MCF 10A (cell line): ENCODE measurements at regions not wholly inside any gene's neighbourhood (a gene's known extent, or its start where the extent isn't known, plus 50 kb on each side); places are given as distances from the start of the nearest gene placed in this dataset.

Source experiments
- BruUV-seq: library from RNA; stranded (reverse); fragments of 400-500 nt; replicated peaks from 2 replicates; lab custom pipeline; 2021; lab: Mats Ljungman, UMichigan
- CTCF ChIA-PET: fragments of 300-600 bp; sonication (Branson Sonifier 250); formaldehyde crosslinking; extraction: SDS; loops from one replicate; lab custom pipeline; 2021; ENCODE audit warnings: antibody characterized with exemption, inconsistent platforms; lab: Yijun Ruan, JAX
- POLR2A ChIA-PET: fragments of 300-600, 350-650 bp; sonication (Branson Sonifier 250); formaldehyde crosslinking; extraction: SDS; loops from one replicate; lab custom pipeline; 2020; ENCODE audit warnings: antibody characterized with exemption, inconsistent platforms; lab: Yijun Ruan, JAX
- DNase-seq: peaks from one replicate; pipeline ENCODE4 v3.0.0-alpha.2; 2018; ENCODE audit not compliant: unreplicated experiment
- H3K27ac Mint-ChIP-seq: one replicate; pipeline ENCODE4 v1.8.0; 2022; ENCODE audit warnings: mild to moderate bottlenecking, low read depth, mixed read lengths; ENCODE audit not compliant: unreplicated experiment
- H3K27me3 Mint-ChIP-seq: one replicate; pipeline ENCODE4 v1.8.0; 2022; ENCODE audit warnings: mixed read lengths; ENCODE audit not compliant: insufficient read depth, unreplicated experiment
- H3K36me3 Mint-ChIP-seq: one replicate; pipeline ENCODE4 v1.8.0; 2022; ENCODE audit warnings: mild to moderate bottlenecking, moderate library complexity, mixed read lengths; ENCODE audit not compliant: insufficient read depth, unreplicated experiment
- H3K4me1 Mint-ChIP-seq: one replicate; pipeline ENCODE4 v1.8.0; 2022; ENCODE audit warnings: mixed read lengths; ENCODE audit not compliant: insufficient read depth, unreplicated experiment
- H3K4me3 Mint-ChIP-seq: one replicate; pipeline ENCODE4 v1.8.0; 2022; ENCODE audit warnings: mild to moderate bottlenecking, moderate library complexity, mixed read lengths; ENCODE audit not compliant: unreplicated experiment
- H3K9me3 Mint-ChIP-seq: one replicate; pipeline ENCODE4 v1.8.0; 2022; ENCODE audit warnings: mixed read lengths; ENCODE audit not compliant: unreplicated experiment
- CTCF ChIP-seq: fragments of 200-600 bp; IDR thresholded peaks from one replicate; pipeline ENCODE4 v1.8.0; 2022; ENCODE audit warnings: antibody characterized with exemption, mild to moderate bottlenecking; ENCODE audit not compliant: unreplicated experiment
- intact Hi-C: fragments of 100-400 bp; cut with micrococcal nuclease; formaldehyde crosslinking; loops from 2 replicates; pipeline ENCODE4 v1.14.1; 2022

GRCh38 chr9:118189615-118190014, 485.4 kb downstream of the TLR4 start:
- H3K4me3 Mint-ChIP-seq: no peak overlapping the region
- no peak for DNase-seq
- no peaks in the 10 kb centered on the region for H3K27me3 Mint-ChIP-seq
- no peaks in the 10 kb centered on the region for H3K4me1 Mint-ChIP-seq
- H3K27ac Mint-ChIP-seq: no peak overlapping the region
- no peak for TF ChIP-seq CTCF
- POLR2A ChIA-PET: no interaction called here
- CTCF ChIA-PET: interaction anchor here (1.2 kb wide), 1 partner anchor 13 kb away, joined by 9 read pairs; no protein-coding TSS in a partner anchor
- no peaks in the 10 kb centered on the region for H3K36me3 Mint-ChIP-seq
- H3K9me3 Mint-ChIP-seq: no peaks in the 10 kb centered on the region
- intact Hi-C loops: no loop called here
- no TSS peak for BruUV-seq

- ChIA-PET POLR2A (no interaction called here), CTCF (interaction anchor here (1.3 kb wide), 1 partner anchor 28 kb away, joined by 6 read pairs; no protein-coding TSS in a partner anchor)
- no peaks in the 10 kb centered on the region for H3K4me1 Mint-ChIP-seq
- no TSS peak for BruUV-seq
- H3K36me3 Mint-ChIP-seq: no peaks in the 10 kb centered on the region
- DNase-seq: no peak
- no peaks in the 10 kb centered on the region for H3K27me3 Mint-ChIP-seq
- no peak for TF ChIP-seq CTCF
- no peak overlapping the region for H3K27ac Mint-ChIP-seq
- H3K9me3 Mint-ChIP-seq: no peaks in the 10 kb centered on the region
- no peak overlapping the region for H3K4me3 Mint-ChIP-seq
- intact Hi-C loops: no loop called here
Measured at GRCh38 chr9:118192807-118193206, 488.6 kb downstream of the TLR4 start.

GRCh38 chr9:118209343-118209742, 505.1 kb downstream of the TLR4 start:
- H3K9me3 Mint-ChIP-seq: peaks cover 8% of the 10 kb centered on the region
- no TSS peak for BruUV-seq
- ChIA-PET CTCF (interaction anchor here (1.4 kb wide), 1 partner anchor 12 kb away, joined by 6 read pairs; no protein-coding TSS in a partner anchor), POLR2A (no interaction called here)
- H3K4me1 Mint-ChIP-seq: no peaks in the 10 kb centered on the region
- intact Hi-C loops: no loop called here
- no peak for DNase-seq
- H3K27ac Mint-ChIP-seq: no peak overlapping the region
- no peak for TF ChIP-seq CTCF
- no peaks in the 10 kb centered on the region for H3K36me3 Mint-ChIP-seq
- no peaks in the 10 kb centered on the region for H3K27me3 Mint-ChIP-seq
- no peak overlapping the region for H3K4me3 Mint-ChIP-seq

- TF ChIP-seq CTCF: no peak
- H3K4me1 Mint-ChIP-seq: no peaks in the 10 kb centered on the region
- no TSS peak for BruUV-seq
- no peaks in the 10 kb centered on the region for H3K9me3 Mint-ChIP-seq
- no peaks in the 10 kb centered on the region for H3K27me3 Mint-ChIP-seq
- DNase-seq: no peak
- no peaks in the 10 kb centered on the region for H3K36me3 Mint-ChIP-seq
- ChIA-PET POLR2A (no interaction called here), CTCF (interaction anchor here (0.8 kb wide), 1 partner anchor 896 kb away, joined by 4 read pairs; no protein-coding TSS in a partner anchor)
- intact Hi-C loops: no loop called here
- H3K27ac Mint-ChIP-seq: no peak overlapping the region
- no peak overlapping the region for H3K4me3 Mint-ChIP-seq
Measured at GRCh38 chr9:118215549-118215948, 511.3 kb downstream of the TLR4 start.
